ENCODE measurements at regions not wholly inside any gene's neighbourhood (a gene's known extent, or its start where the extent isn't known, plus 50 kb on each side); places are given as distances from the start of the nearest gene placed in this dataset.
"Not testable (repeated sequence)": the region's sequence is repeated elsewhere in the genome, so short reads cannot be mapped to it uniquely, and the experiment has no call there.

DNA sequence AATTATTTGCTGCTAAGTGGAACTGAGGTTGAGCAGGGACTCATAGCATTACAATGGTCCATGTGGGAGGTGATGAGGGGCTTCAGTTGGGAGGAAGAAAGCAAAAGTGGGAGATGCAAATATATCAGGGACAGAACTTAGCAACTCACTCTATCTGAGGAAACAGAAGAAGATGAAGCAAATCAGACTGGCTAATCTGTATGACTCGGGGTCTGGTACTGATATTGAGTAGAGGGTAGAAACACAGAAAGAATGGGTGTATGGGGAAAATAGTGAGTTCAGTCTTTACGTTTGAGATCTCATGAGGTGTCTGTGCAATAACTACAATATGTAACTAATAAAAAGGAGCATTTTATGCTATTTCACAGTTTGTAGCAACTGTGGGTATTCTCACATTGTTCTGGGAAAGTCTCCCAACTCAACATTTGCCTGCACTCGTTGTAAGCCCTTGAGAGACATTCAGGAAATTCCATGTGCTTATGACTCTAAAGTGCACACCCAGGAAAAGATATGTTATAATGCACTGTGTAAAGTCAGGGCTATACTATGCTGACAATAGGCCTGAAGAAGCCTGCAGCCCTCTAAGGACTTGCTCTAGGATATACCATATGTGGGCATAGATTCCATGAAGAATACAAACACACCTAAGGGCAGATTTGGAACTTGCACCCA is 183.5 kb downstream of the SPRY2 start:
- Histone ChIP-seq H3K9ac (no peak overlapping the region), H4K20me1 (no peaks in the 10 kb centered on the region), H3K36me3 (no peaks in the 10 kb centered on the region), H3K4me2 (no peak overlapping the region), H3K27ac (no peak overlapping the region), H3K9me3 (replicated peaks in 1 of 11) (peaks cover 0 to 10% (median 0%) of the 10 kb centered on the region in 11 experiments; a peak in 1 of 22 replicates), H3K4me1 (no peaks in the 10 kb centered on the region; a peak in 1 of 20 replicates), H3K27me3 (no peaks in the 10 kb centered on the region), H3K4me3 (no peak overlapping the region)
- no peak for TF ChIP-seq Cebpa-rat (IDR thresholded peaks at IDR 0.05)

DNA sequence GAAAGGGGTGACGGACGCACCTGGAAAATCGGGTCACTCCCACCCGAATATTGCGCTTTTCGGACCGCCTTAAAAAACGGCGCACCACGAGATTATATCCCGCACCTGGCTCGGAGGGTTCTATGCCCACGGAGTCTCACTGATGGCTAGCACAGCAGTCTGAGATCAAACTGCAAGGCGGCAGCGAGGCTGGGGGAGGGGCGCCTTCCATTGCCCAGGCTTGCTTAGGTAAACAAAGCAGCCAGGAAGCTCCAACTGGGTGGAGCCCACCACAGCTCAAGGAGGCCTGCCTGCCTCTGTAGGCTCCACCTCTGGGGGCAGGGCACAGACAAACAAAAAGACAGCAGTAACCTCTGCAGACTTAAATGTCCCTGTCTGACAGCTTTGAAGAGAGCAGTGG is 188.8 kb downstream of the SPRY2 start:
- H3K4me3 ChIP-seq, H3K36me3 ChIP-seq, H4K20me1 ChIP-seq, H3K27ac ChIP-seq, H3K4me1 ChIP-seq, H3K9ac ChIP-seq, H3K4me2 ChIP-seq, H3K27me3 ChIP-seq: not testable (repeated sequence)
- peaks cover 0 to 20% (median 0%) of the 10 kb centered on the region in 11 experiments; a peak in 5 of 22 replicates for H3K9me3 ChIP-seq (replicated peaks in 1 of 11)

DNA sequence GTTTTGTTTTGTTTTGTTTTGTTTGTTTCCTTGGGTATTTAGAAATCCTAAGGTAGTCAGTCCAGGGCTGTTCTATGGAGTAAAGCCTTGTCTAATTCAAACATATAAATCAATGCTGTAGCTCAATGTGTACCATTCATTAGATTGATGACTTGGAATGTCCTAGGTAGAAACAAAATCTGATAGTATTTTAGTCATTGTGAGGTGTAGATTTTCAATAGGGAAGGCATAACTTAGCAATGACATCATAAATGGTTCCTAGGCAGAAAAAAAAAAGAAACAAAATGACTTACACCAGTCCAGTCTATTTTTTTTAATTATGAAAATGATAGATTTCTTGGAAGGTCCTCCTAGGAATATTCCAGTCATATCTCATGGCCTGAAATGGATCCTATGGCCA is 189.9 kb downstream of the SPRY2 start:
- H3K4me3 ChIP-seq, result no peak overlapping the region
- H4K20me1 ChIP-seq, result no peaks in the 10 kb centered on the region
- TF ChIP-seq Cebpa-rat (IDR thresholded peaks at IDR 0.05), result no peak
- H3K27ac ChIP-seq, result no peak overlapping the region
- no peaks in the 10 kb centered on the region for H3K27me3 ChIP-seq
- no peak overlapping the region for H3K9ac ChIP-seq
- peaks cover 0 to 16% (median 0%) of the 10 kb centered on the region in 11 experiments; a peak in 5 of 22 replicates for H3K9me3 ChIP-seq (replicated peaks in 1 of 11)
- H3K4me1 ChIP-seq, result no peaks in the 10 kb centered on the region
- no peaks in the 10 kb centered on the region for H3K36me3 ChIP-seq
- H3K4me2 ChIP-seq, result no peak overlapping the region

DNA sequence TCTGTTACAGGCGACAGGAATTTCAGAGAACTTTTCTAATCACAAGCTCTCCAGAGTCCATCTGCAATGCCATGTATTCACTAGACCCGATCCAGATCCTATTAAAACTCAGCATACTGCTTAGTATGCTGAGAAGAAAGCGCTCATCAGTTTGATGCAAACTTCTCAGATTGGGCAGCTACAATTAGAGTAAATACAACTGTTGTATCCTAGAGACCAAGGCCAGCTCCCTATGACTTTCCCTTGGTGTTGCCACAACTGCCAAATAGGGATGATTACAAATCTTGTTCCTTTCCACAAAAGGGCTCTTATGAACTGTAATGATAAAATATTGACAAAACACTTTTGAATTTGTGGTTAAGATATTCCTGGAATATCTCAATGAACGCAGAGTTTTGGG is 191.2 kb downstream of the SPRY2 start:
- Histone ChIP-seq H3K27me3 (no peaks in the 10 kb centered on the region), H3K36me3 (no peaks in the 10 kb centered on the region), H3K4me2 (no peak overlapping the region), H3K4me3 (no peak overlapping the region), H4K20me1 (no peaks in the 10 kb centered on the region), H3K4me1 (no peaks in the 10 kb centered on the region), H3K9me3 (replicated peaks in 1 of 11) (peaks cover 0 to 16% (median 0%) of the 10 kb centered on the region in 11 experiments; a peak in 5 of 22 replicates), H3K27ac (no peak overlapping the region), H3K9ac (no peak overlapping the region)
- no peak for TF ChIP-seq Cebpa-rat (IDR thresholded peaks at IDR 0.05)

DNA sequence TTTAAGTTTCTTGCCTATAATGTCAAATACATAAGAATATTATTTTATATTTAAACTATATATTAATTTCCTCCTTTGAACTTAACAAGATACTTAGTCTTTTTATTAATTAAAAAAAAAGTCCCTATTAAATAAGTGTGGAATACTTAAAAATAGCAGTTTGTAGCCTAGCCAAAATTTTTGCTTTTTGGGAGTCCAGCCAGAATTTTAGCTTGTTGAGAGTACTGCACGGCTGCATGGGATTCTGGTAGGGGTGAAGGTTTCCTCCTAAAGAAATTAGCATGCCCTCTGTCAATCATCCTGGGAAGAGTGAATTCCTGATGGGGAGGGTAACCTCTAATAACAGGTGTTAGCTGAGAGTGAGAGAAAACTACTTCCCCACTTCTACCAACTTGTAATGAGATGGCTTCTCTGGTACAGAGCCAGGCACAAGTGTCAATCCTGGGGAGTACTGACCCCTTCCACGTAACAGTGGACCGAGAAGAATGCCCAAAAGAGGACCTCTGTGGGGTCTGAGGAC is 195.7 kb downstream of the SPRY2 start:
- TF ChIP-seq Cebpa-rat (IDR thresholded peaks at IDR 0.05), result no peak
- H3K4me1 ChIP-seq, result no peaks in the 10 kb centered on the region
- peaks cover 0 to 16% (median 0%) of the 10 kb centered on the region in 11 experiments; a peak in 2 of 22 replicates for H3K9me3 ChIP-seq (replicated peaks in 1 of 11)
- no peaks in the 10 kb centered on the region for H3K27me3 ChIP-seq
- no peak overlapping the region for H3K9ac ChIP-seq
- no peaks in the 10 kb centered on the region for H3K36me3 ChIP-seq
- no peak overlapping the region for H3K4me3 ChIP-seq
- H3K27ac ChIP-seq, result no peak overlapping the region
- H3K4me2 ChIP-seq, result no peak overlapping the region
- H4K20me1 ChIP-seq, result no peaks in the 10 kb centered on the region

DNA sequence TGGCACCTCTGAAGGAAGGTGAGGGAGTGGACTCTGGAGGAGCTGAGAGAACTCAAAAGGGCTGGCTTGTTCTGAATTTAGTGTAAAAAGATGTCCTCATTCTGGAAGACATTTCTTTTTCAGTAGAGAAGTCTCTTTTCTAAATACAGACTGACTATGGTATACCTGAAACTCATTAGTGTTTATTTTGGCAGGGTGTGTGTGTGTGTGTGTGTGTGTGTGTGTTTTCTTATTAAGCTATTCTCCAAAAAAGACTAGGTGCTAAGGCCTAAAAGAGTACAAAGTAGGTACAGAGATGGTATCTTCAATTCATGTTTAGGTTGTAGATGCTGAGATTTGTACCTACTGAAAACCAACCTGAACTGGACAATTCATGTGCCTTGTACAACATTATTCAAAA is 196.4 kb downstream of the SPRY2 start:
- Histone ChIP-seq H3K4me1 (no peaks in the 10 kb centered on the region), H3K4me2 (no peak overlapping the region), H3K9me3 (replicated peaks in 1 of 11) (peaks cover 0 to 16% (median 0%) of the 10 kb centered on the region in 11 experiments; a peak in 2 of 22 replicates), H3K36me3 (no peaks in the 10 kb centered on the region), H3K9ac (no peak overlapping the region), H4K20me1 (no peaks in the 10 kb centered on the region), H3K27ac (no peak overlapping the region), H3K27me3 (no peaks in the 10 kb centered on the region), H3K4me3 (no peak overlapping the region)
- no peak for TF ChIP-seq Cebpa-rat (IDR thresholded peaks at IDR 0.05)

DNA sequence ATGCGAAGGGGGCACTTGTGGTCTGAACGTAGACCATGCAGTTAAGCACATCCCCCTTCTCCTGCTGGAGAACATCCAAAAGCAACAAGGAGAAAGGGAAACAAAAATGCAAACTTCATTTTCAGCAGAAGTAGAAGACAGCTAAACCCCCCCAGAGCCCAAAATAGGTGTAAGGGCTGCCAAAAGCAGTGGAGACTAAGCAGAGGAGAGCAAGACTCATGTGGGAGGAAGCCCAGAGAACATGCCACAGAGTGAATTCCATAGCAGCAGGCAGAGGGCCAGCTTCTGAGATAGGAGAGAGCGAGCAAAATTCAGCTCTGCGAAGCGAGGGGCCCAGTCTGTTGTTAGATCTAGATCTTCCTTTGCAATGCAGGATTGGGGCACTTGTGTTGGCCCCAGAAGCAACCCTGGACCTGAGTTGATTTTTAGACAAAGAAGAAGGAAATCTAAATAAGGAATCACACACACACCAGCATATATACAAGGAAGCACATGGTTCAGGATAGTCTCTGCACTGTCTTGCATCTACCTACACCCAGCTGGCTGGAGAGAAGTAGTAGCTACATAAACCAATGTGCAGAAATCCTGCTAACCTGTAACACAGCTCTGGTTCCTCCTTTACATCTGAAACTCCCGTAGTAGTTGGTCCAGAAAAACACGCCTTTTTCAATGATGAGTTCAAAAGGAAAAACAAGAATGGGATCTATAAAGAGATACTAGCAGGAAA is 199.6 kb downstream of the SPRY2 start:
- Histone ChIP-seq H3K4me2 (no peak overlapping the region; a peak in 2 of 22 replicates), H3K27ac (no peak overlapping the region), H3K9ac (no peak overlapping the region)

DNA sequence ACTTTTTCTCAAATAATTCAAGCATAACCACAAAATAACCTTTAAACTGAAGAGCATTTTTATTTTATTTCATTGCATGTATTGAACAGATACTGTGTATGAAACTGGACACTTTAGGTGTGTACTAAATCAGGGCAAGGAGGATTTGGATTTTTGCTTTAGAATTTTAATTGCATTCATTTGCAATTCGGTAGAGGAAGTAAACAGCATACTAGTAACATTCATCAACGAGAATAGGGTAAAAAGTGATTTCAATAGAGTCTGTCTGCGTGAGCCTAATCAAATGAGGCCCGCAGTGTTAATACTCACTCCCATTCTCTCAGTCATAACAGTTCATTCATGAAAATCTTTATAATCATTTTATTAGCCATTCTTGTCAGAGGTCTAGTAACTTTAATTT is 200.2 kb downstream of the SPRY2 start:
- Histone ChIP-seq H4K20me1 (no peaks in the 10 kb centered on the region), H3K27me3 (no peaks in the 10 kb centered on the region), H3K9ac (no peak overlapping the region), H3K4me2 (no peak overlapping the region), H3K36me3 (no peaks in the 10 kb centered on the region), H3K4me3 (no peak overlapping the region), H3K9me3 (replicated peaks in 1 of 11) (no peaks in the 10 kb centered on the region), H3K4me1 (no peaks in the 10 kb centered on the region), H3K27ac (no peak overlapping the region)
- TF ChIP-seq Cebpa-rat (IDR thresholded peaks at IDR 0.05), result no peak

More for the DNA sequence above, 199.6 kb downstream of the SPRY2 start:
- no peak for TF ChIP-seq Cebpa-rat (IDR thresholded peaks at IDR 0.05)
- no peaks in the 10 kb centered on the region for H3K36me3 ChIP-seq
- H3K4me3 ChIP-seq, result no peak overlapping the region
- no peaks in the 10 kb centered on the region for H3K27me3 ChIP-seq
- H3K9me3 ChIP-seq (replicated peaks in 1 of 11), result no peaks in the 10 kb centered on the region
- no peaks in the 10 kb centered on the region for H3K4me1 ChIP-seq
- no peaks in the 10 kb centered on the region for H4K20me1 ChIP-seq

DNA sequence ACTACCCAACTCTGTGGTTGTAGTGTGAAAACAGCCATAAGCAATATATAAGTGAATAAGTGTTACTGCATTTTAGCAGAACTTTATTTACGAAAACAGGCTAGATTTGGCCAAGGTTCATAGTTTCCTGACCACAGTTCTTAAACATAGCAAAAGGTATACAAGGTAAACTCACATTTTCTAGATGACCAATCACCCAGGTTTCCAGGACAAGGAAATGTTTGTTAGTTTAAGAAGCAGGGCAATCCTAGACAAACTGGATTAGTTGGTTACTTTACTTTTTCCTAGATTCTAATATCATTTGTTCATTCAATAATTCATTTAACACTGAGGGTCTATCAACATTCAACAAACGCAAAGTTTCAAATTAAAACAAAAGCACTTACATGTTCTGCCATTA is 201.7 kb downstream of the SPRY2 start:
- Histone ChIP-seq H3K27me3 (no peaks in the 10 kb centered on the region), H4K20me1 (no peaks in the 10 kb centered on the region), H3K9ac (no peak overlapping the region), H3K4me2 (no peak overlapping the region), H3K4me3 (no peak overlapping the region), H3K27ac (no peak overlapping the region), H3K36me3 (no peaks in the 10 kb centered on the region), H3K4me1 (peaks cover 0 to under 1% (median 0%) of the 10 kb centered on the region in 10 experiments; a peak in 2 of 20 replicates), H3K9me3 (replicated peaks in 1 of 11) (no peaks in the 10 kb centered on the region)
- TF ChIP-seq Cebpa-rat (IDR thresholded peaks at IDR 0.05), result no peak

Measured in BLaER1 treated with 17β-estradiol and CSF1 and Interleukin-3, amounts not matched to agents 10 nM and 100 nM (cell line).